ENCODE measurements at regions not wholly inside any gene's neighbourhood (a gene's known extent, or its start where the extent isn't known, plus 50 kb on each side); places are given as distances from the start of the nearest gene placed in this dataset.

DNA sequence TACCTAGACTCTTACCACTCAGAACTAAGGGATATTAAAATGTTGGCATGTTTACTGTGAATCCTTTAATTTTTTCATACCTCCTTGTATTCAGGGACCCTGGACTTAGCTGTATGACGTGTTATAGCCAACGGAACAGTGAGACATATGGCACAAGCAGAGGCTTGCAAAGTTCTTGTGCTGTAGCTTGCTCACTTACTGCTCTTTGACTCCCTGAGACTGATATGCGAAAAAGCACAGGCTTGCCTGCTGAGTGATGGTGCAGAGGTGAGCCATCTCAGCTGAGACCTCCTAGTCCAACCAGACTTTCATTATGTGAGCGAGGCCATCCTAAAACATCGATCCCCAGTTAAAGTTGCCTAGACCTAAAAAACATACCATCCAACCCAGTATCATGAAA, 811.0 kb downstream of the METTL15 start:
- CTCF ChIA-PET = interaction anchor here (1.8 kb wide), 1 partner anchor 25 kb away, joined by 6 read pairs; no protein-coding TSS in a partner anchor
- DNase-seq (ENCODE audit: low read depth, low spot score) = no peak
- Histone ChIP-seq H4K20me1 (replicated peaks; ENCODE audit: control insufficient read depth, extremely low read depth, insufficient read depth, low read length) (no peaks in the 10 kb centered on the region), H3K27me3 (ENCODE audit: control insufficient read depth in 2 of 2, insufficient read depth in 2 of 2, low read length in 2 of 2) (no peaks in the 10 kb centered on the region), H3K36me3 (ENCODE audit: control insufficient read depth in 2 of 2, extremely low read depth in 1 of 2, insufficient read depth in 2 of 2, low read length in 2 of 2) (no peaks in the 10 kb centered on the region), H3K4me1 (ENCODE audit: control insufficient read depth, extremely low read depth, insufficient read depth, low read length) (peaks cover 5% of the 10 kb centered on the region), H3K4me3 (replicated peaks in 1 of 3; ENCODE audit: insufficient read depth in 1 of 3, low read depth in 1 of 3, low read length in 3 of 3) (no peak overlapping the region), H3K9me3 (replicated peaks; ENCODE audit: control insufficient read depth, insufficient read depth, low read length) (no peaks in the 10 kb centered on the region), H2AFZ (ENCODE audit: low read depth, low read length) (no peak overlapping the region), H3K9me1 (replicated peaks; ENCODE audit: control insufficient read depth, extremely low read depth, insufficient read depth, low read length) (no peaks in the 10 kb centered on the region), H3K79me2 (ENCODE audit: control insufficient read depth, insufficient read depth, low read length) (no peaks in the 10 kb centered on the region), H3K9ac (replicated peaks; ENCODE audit: extremely low read depth, insufficient read depth, low read length) (no peak overlapping the region), H3K27ac (ENCODE audit: insufficient read depth, low read depth, low read length) (no peak overlapping the region), H3K4me2 (ENCODE audit: insufficient read depth, low read length) (no peak overlapping the region)
- POLR2A ChIA-PET = no interaction called here
- no TSS peak for BruUV-seq (replicated peaks)
- dilution Hi-C loops (cut with MboI; ENCODE audit: extremely low pct_ligation_motif_present, low sequenced_read_pairs) (no loop called here), intact Hi-C loops (cut with micrococcal nuclease) (no loop called here)
- TF ChIP-seq POLR2A (IDR thresholded peaks at IDR 0.05; ENCODE audit: low read depth, low read length) (no peak), MYC (IDR thresholded peaks at IDR 0.05; ENCODE audit: low read depth, low read length) (no peak), FOS (IDR thresholded peaks at IDR 0.05; ENCODE audit: borderline replicate concordance, insufficient read depth, low read length) (no peak), POLR2AphosphoS5 (IDR thresholded peaks at IDR 0.05; ENCODE audit: insufficient read depth, low read depth, low read length) (no peak), GATA2 (IDR thresholded peaks at IDR 0.05; ENCODE audit: insufficient read depth, insufficient read length, low read depth, low read length) (no peak), JUN (IDR thresholded peaks at IDR 0.05; ENCODE audit: borderline replicate concordance, insufficient read depth, insufficient read length, low read depth) (no peak)
- TF ChIP-seq, protein P1, sequence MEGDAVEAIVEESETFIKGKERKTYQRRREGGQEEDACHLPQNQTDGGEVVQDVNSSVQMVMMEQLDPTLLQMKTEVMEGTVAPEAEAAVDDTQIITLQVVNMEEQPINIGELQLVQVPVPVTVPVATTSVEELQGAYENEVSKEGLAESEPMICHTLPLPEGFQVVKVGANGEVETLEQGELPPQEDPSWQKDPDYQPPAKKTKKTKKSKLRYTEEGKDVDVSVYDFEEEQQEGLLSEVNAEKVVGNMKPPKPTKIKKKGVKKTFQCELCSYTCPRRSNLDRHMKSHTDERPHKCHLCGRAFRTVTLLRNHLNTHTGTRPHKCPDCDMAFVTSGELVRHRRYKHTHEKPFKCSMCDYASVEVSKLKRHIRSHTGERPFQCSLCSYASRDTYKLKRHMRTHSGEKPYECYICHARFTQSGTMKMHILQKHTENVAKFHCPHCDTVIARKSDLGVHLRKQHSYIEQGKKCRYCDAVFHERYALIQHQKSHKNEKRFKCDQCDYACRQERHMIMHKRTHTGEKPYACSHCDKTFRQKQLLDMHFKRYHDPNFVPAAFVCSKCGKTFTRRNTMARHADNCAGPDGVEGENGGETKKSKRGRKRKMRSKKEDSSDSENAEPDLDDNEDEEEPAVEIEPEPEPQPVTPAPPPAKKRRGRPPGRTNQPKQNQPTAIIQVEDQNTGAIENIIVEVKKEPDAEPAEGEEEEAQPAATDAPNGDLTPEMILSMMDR (IDR thresholded peaks at IDR 0.05; ENCODE audit: extremely low read depth in 1 of 2, insufficient read depth in 1 of 2, low read depth in 1 of 2, low read length in 2 of 2) = no peak
- TF ChIP-seq, protein P2, sequence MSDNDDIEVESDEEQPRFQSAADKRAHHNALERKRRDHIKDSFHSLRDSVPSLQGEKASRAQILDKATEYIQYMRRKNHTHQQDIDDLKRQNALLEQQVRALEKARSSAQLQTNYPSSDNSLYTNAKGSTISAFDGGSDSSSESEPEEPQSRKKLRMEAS (IDR thresholded peaks at IDR 0.05; ENCODE audit: insufficient read depth, insufficient read length) = no peak
- no peak for FAIRE-seq
